NCI-H2171 treated with DMSO at 0.1 percent for 48 hours (cell line): ENCODE measurements at regions not wholly inside any gene's neighbourhood (a gene's known extent, or its start where the extent isn't known, plus 50 kb on each side); places are given as distances from the start of the nearest gene placed in this dataset.

ENCODE experiments used
- DNase-seq: peaks from one replicate; lab custom pipeline; 2025; lab: John Stamatoyannopoulos, UW

GRCh38 chr5:164376843-164377242, 871.4 kb downstream of the MAT2B start:
- DNase-seq: no peak

GRCh38 chr5:164377746-164378145, 872.3 kb downstream of the MAT2B start:
- DNase-seq: no peak

DNA sequence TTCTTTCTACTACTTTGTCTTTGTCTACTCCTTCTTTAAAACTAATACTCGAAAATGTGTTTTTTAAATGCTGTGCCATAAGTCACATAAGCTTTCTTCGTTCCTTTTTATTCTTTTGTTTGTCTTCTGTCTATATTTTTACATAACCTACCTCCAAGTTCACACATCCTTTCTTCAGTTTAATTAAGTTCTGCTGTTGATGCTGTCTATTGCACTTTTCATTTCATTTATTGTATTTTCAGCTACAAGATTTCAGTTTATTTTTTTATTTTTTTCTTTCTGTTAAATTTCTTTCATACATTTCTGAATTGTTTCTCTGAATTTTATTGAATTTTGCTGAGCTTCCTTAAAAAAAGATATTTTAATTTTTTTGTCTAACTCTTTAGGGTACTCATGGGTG, 878.2 kb downstream of the MAT2B start:
- no peak for DNase-seq

GRCh38 chr5:164392531-164392930, 887.1 kb downstream of the MAT2B start:
- no peak for DNase-seq

DNA sequence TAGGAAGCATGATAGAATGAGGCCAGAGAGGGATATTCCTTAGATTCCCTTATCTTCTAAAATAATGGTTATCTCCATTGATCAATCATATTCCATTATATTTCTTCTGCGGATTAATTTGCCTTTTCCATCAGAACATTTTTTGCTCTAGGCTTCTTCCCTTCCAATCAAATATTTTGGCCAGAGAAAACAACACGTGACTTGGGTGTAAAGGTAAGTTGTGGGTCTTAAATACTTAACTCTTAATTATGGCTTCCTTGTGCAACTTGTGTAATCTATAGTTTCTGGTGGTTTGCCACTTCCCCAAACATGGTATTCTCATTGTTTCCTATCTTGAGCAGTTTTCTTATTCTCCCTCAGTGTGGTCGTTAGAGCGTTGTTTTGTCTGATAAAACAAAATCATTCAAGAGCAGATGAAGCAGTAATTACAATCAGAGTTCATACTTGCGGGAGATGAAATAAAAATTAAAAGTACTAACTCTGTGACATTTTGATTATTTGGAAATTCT, 889.3 kb downstream of the MAT2B start:
- no peak for DNase-seq

GRCh38 chr5:164412531-164412930, 907.1 kb downstream of the MAT2B start:
- no peak for DNase-seq

DNA sequence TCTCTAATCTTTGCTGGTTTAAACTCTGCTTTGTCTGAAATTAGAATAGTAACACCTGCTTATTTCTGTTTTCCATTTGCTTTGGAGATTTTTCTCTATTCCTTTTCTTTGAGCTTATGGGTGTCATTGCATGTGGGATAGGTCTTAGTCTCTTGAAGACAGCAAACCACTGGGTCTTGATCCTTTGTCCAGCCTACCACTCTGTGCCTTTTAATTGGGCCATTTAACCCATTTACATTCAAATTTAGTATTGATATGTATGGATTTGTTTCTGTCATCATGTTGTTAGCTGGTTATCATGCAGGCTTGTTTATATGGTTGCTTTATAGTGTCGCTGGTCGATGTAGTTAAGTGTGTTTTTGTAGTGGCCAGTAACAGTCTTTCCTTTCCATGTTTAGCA, 914.7 kb downstream of the MAT2B start:
- no peak for DNase-seq

DNA sequence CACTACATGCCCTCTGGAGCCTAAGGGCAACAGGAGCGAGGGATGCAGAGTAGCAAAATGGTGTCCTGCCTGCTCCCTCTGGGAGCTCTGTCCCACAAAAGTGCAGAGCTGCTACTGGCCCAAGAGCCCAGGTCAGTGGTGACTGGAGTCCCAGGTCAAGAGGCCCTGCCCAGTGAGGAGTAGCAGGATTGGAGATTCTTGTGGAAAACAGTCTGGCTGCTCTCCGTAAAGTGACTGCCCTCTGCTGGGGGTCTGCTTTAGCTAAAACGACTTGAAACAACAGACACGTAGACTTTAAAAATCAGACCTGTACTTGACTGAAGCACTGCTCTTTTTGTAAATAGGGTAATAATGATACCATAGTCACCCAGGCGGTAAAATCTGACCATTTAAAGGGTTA, 917.0 kb downstream of the MAT2B start:
- peak; percentile 1 for DNase-seq

- DNase-seq: no peak
Measured at GRCh38 chr5:164431634-164432304, 926.4 kb downstream of the MAT2B start.

DNA sequence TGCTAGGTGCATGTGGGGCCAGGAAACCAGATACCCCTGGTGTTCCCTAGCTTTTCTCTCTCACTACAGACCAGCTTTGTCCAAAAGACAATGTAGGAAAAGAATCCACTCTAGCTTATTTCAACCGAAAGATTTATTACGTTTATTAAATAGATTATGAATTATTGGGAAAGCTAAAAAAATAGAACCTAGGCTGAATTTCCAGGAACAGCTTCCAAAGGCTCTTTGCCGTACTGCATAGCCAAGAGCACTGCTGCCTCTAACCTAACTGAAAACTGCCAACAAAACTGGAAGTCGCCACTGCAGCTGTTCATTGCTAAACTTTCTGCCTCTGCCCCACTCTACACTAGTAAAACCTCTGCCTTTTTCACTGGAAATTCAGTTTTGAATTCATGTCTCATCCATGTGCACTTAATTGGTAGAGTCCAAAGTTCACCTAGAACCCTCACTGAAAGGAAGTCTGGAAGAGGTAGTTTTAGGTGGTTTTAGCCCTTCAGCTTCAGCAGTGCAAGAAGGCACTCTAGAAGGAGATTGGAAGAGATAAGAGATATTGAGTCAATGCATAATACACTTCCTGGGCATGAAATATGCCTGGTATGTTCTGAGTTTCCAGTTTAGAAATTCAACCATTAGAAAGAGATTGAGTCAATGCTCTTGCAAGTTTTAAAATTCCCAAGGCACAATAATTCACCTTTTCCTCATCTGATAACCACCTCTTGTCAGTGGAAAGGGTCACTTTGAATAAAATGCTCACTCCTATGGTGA, 927.9 kb downstream of the MAT2B start:
- DNase-seq: no peak

GRCh38 chr5:164435576-164435975, 930.2 kb downstream of the MAT2B start:
- no peak for DNase-seq

DNA sequence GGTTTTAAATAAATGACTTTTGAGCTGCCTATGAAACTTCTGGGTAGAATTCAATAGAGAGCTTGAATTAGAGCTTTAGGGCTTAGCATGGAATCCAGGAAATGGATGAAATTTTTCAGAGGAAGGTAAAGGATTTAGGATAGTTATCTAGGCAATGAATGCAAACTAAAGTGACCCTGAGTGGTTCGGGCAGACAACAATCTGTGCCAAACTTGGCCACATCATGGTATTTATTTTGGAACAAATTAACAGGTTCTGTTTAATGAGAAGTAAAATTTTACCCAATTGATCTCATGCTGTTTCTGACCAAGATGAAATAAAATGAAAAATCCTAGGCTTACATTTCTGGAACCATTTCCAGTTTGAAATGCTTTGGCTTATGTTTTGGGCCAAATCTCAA, 934.4 kb downstream of the MAT2B start:
- DNase-seq: no peak

DNA sequence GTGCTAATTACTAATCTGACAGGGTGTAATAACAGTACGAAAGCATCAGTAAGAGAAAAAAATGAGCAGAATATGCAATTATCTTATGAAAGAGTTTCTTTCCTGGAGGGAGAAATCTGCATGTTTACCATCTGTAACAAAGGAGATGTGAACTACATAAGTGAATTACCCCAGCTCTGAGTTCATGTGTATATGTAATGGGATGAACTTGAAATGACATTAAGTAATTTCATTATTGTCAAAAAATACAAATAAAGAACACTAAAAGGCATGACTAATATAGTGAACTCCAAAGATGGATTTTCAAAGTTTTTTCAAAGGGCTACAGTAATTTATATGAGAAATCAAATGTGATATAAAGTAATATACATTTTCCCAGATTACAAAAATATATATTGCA, 944.0 kb downstream of the MAT2B start:
- DNase-seq: no peak

DNA sequence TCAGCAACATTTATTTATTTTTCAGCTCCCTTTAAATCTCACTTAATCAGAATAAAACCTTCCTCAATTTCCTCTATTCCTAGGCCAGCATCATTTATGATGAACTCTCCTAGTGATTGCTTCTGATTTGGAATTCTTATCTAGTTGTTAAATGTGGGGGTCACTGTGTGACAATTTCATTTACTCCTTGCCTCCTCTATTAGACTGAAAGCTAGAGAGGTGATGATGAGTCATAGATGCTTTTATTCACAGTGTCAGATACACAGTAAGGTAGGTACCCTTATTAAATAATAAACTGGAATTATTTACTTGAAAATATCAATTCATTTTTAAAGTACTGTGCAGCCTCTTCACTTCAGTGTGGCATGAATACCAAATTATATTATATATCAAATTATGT, 960.6 kb downstream of the MAT2B start:
- no peak for DNase-seq

GRCh38 chr5:164470312-164470711, 964.9 kb downstream of the MAT2B start:
- DNase-seq: no peak

- no peak for DNase-seq
Measured at GRCh38 chr5:164472165-164472564, 966.7 kb downstream of the MAT2B start.

GRCh38 chr5:164475339-164475977, 970.0 kb downstream of the MAT2B start:
- DNase-seq: no peak

- no peak for DNase-seq
Measured at GRCh38 chr5:164481270-164481669, 975.9 kb downstream of the MAT2B start.

DNA sequence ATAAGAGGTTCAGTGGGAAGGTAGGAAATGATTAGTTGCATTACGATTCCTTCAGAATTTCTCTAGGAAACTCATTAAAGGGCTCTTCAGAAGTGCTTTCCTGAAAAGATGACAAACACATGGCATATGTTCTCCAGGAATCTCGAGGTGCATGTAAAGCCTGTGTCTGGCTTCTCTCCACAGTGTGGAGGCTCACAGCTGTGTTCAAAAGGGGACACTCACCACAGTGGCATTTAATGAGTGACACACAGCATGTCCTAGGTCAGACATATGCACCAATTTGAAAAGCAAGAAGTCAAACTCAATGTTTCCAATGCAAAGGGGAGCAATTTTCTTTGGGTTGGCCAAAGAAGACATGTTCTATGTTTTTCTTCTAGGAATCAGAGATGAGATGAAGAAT, 976.9 kb downstream of the MAT2B start:
- DNase-seq: no peak

DNA sequence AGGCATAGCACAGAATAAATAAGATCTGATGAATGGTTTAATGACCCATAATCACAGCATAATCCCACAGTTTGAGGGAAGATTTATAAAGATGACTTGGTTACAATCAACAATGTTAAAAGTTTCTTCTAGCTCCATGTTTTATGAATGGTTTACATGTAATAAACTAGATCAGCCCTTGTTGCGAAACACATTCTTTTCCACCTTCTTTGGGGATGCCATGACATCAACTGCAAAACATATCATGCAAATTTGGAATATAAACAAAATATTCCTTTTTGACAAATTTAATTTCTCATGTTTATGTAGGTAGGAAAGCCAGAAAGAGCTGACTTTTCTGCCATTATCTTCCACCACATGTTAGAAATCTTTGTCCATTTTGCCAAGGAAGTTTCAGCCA, 979.5 kb downstream of the MAT2B start:
- DNase-seq: no peak

GRCh38 chr5:164487939-164488338, 982.5 kb downstream of the MAT2B start:
- DNase-seq: no peak

DNA sequence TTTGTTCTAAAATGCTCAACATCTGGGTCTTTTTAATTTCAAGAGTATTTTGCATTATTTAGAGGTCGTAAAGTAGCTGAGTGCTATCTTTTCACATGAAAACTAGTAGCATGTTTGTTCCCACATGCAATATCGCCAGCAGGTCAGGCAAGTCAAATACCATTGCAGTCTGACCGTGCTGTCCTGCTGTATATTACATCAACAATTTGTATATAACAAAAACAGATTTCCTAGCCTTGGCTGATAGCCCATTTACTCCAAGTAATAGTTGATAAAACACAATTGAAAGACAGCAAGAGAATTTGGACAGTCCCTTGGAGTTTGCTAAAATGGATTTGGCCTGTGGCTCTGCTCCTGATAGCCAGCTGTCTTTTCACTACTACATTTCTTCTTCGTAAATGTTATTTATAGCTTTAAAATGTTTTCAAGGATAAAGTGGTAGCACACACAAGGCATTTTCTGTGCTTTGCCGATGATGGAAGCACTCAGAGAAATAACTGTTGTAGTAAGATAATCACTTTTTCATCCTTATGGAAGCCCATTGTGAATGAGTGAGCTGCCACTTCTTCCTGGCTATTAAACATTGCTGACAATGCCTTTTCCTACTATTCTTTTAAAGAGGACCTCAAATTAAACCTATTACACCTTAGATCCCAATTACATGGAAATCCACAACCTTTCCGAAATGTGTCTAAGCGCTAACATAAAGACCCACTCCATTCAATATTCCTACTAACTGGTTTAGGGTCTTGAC, 992.1 kb downstream of the MAT2B start:
- no peak for DNase-seq
